ENCODE measurements at regions not wholly inside any gene's neighbourhood (a gene's known extent, or its start where the extent isn't known, plus 50 kb on each side); places are given as distances from the start of the nearest gene placed in this dataset.
A peak's percentile ranks its signal among the peaks of the same experiment; 100 is the strongest.

DNA sequence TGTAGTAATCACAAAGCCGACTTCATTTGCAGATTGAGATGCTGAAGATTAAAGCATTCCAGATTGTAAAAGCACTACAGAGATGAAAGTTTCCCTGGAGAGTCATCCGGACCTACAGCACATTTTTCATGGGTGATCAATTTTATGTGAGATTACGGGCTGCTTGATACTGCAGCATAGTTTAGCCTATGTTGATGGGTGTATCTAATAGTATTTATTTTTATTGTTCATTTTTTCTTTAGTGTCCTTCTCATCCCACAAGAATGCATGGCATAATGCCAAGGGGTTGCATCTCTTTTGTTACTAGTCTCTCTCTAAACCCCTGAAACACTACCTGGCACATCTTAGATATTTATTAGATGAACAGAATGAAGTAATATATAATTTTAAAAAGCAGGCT, 240.4 kb downstream of the MBD2 start:
- TF ChIP-seq, protein P1, sequence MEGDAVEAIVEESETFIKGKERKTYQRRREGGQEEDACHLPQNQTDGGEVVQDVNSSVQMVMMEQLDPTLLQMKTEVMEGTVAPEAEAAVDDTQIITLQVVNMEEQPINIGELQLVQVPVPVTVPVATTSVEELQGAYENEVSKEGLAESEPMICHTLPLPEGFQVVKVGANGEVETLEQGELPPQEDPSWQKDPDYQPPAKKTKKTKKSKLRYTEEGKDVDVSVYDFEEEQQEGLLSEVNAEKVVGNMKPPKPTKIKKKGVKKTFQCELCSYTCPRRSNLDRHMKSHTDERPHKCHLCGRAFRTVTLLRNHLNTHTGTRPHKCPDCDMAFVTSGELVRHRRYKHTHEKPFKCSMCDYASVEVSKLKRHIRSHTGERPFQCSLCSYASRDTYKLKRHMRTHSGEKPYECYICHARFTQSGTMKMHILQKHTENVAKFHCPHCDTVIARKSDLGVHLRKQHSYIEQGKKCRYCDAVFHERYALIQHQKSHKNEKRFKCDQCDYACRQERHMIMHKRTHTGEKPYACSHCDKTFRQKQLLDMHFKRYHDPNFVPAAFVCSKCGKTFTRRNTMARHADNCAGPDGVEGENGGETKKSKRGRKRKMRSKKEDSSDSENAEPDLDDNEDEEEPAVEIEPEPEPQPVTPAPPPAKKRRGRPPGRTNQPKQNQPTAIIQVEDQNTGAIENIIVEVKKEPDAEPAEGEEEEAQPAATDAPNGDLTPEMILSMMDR (IDR thresholded peaks at IDR 0.05; ENCODE audit: low read length, missing control alignments), result no peak

DNA sequence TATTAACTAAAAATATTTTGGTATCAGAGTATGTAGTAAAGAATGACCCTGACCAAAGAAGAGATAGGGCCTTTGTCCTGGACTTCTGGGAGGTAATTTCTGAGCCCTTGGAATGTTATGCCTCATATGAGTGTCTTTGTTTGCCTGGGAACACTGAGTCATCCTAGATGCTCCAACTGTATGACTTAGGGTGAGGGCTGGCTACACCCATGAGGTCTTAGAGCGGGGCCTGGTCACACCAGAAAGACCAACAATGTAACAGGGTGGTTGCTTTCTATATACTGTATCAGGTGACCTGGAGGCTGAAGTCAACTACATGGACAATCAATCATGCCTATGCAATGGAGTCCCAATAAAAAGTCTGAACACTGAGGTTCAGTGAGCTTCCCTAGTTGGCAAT, 253.1 kb downstream of the MBD2 start:
- TF ChIP-seq, protein P1 (IDR thresholded peaks at IDR 0.05; ENCODE audit: low read length, missing control alignments), result no peak
- DNase-seq (ENCODE audit: low read depth), result no peak
- no peak overlapping the region for H3K4me3 ChIP-seq (replicated peaks; ENCODE audit: low read depth, low read length)

More for the DNA sequence above, 240.4 kb downstream of the MBD2 start:
- no peak overlapping the region for H3K4me3 ChIP-seq (replicated peaks; ENCODE audit: low read depth, low read length)
- DNase-seq (ENCODE audit: low read depth), result peak; percentile 14

DNA sequence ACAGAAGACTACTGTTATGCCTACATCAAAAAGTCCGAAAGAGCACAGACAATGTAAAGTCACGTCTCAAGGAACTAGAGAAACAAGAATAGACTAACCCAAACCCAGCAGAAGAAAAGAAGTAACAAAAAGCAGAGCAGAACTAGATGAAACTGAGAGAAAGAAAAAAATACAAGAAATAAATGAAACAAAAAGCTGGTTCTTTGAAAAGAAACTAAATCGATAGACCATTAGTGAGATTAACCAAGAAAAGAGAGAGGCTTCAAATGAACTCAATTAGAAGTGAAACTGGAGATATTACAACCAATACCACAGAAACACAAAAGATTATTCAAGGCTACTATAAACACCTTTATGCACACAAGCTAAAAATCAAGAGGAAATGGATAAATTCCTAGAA, 271.8 kb downstream of the MBD2 start:
- no peak for DNase-seq (ENCODE audit: low read depth)

DNA sequence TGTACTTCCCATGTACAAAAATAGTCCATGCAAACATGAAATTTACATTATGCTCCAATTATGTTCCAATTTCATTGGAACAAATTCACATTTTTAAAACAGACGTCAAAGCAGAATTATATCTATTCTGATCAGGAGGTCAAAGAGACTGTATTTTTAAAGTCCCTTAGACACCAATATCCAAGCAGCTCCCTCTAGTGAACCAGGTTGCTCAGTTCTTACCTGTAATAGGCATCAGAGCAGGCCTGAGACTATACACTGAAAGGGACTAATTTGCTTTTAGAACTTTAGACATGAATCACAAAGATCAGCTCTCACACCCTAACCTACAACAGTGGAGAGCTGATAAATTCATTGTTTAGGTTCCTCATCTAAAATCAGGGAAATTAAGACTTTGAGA, 273.9 kb downstream of the MBD2 start:
- no peak for DNase-seq (ENCODE audit: low read depth)
- TF ChIP-seq, protein P1 (IDR thresholded peaks at IDR 0.05; ENCODE audit: low read length, missing control alignments), result no peak
- H3K4me3 ChIP-seq (replicated peaks; ENCODE audit: low read depth, low read length), result no peak overlapping the region

More for the DNA sequence above, 271.8 kb downstream of the MBD2 start:
- TF ChIP-seq, protein P1 (IDR thresholded peaks at IDR 0.05; ENCODE audit: low read length, missing control alignments), result no peak
- no peak overlapping the region for H3K4me3 ChIP-seq (replicated peaks; ENCODE audit: low read depth, low read length)

DNA sequence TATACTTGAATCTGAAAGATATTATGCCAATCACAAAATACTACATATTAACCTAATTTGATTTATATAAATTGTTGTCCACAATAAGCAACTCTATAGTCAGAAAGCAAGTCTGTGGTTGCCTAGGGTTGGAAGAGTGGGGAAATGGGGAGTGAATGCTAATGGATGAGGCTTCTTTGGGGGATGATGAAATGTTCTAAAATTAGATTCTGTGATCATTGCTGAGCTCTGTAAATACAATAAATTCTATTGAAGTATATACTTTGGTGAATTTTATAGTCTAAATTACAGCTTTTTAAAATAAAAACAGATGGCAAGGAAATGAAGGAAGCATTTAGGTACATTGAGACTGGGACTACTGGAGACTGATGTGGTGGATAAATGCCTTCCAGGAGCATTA, 275.5 kb downstream of the MBD2 start:
- no peak overlapping the region for H3K4me3 ChIP-seq (replicated peaks; ENCODE audit: low read depth, low read length)
- TF ChIP-seq, protein P1 (IDR thresholded peaks at IDR 0.05; ENCODE audit: low read length, missing control alignments), result no peak
- DNase-seq (ENCODE audit: low read depth), result no peak

DNA sequence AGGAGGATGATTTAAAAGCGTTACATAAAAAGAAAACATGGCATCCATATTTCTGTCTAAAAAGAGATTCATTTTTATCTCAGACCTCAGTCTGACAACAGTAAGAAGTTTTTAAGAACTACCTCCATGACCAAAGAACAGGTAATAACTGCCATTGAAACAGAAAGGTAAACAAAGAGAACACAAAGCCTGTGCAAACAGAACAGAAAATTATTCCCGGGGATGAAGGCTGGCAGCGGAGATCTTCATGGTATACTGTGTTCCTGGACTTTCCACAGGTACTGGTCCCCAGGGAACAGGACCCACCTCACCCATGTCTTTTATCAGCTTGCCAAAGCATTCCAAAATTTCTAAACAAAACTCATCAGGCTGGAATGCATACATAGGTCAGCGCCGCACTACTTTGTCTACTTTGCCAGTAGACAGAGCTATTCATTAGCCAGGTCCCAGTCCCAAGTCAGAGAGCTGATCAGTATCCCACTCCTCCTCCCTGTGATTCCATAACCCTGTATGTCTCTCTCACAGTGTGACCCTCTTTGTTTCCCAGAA, 277.3 kb downstream of the MBD2 start:
- no peak overlapping the region for H3K4me3 ChIP-seq (replicated peaks; ENCODE audit: low read depth, low read length)
- no peak for DNase-seq (ENCODE audit: low read depth)
- TF ChIP-seq, protein P1 (IDR thresholded peaks at IDR 0.05; ENCODE audit: low read length, missing control alignments), result no peak

DNA sequence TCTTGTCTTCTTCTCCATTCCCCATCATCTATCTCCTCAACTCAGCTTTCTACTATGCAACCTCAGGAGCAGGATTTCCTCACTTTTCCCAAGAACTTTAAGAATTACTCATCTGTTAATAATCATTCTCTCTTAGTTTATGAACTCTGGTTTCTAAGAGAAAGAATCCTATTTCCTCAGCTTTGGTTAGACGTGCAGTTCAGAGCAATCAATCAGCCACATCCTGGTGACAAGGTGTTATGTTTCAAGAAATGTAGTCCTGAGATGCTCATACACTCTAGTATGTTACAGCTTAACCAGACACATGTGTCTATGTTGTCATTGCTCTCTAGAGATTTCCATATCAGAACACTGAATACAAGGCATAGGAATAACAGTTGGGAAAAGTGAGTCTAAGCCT, 277.9 kb downstream of the MBD2 start:
- TF ChIP-seq, protein P1 (IDR thresholded peaks at IDR 0.05; ENCODE audit: low read length, missing control alignments), result no peak
- H3K4me3 ChIP-seq (replicated peaks; ENCODE audit: low read depth, low read length), result no peak overlapping the region
- DNase-seq (ENCODE audit: low read depth), result no peak

Data from fibroblast of pulmonary artery (primary cell).